Smooth muscle cell (in vitro differentiated cells): ENCODE measurements at regions not wholly inside any gene's neighbourhood (a gene's known extent, or its start where the extent isn't known, plus 50 kb on each side); places are given as distances from the start of the nearest gene placed in this dataset.

Source experiments
- DNase-seq: peaks from one replicate; lab custom pipeline; 2025; ENCODE audit not compliant: unreplicated experiment; lab: John Stamatoyannopoulos, UW
- H2AFZ ChIP-seq: fragments of 200-600 bp; sonication (generic); 2 replicates; pipeline ENCODE4 v1.6.0; 2016; ENCODE audit warnings: antibody characterized with exemption, low read depth, mild to moderate bottlenecking
- H3F3A ChIP-seq: fragments of 200-600 bp; sonication (generic); 2 replicates; pipeline ENCODE4 v1.6.0; 2017; ENCODE audit warnings: antibody characterized with exemption, low read depth
- H3K27ac ChIP-seq: fragments of 200-600 bp; sonication (generic); 2 replicates; pipeline ENCODE4 v1.5.1; 2016; ENCODE audit warnings: low read depth, mild to moderate bottlenecking
- H3K27me3 ChIP-seq: fragments of 200-600 bp; sonication (generic); 2 replicates; pipeline ENCODE4 v1.6.1; 2016; ENCODE audit warnings: low read depth, mild to moderate bottlenecking
- H3K36me3 ChIP-seq: fragments of 200-600 bp; sonication (generic); 2 replicates; pipeline ENCODE4 v1.5.1; 2016; ENCODE audit warnings: low read depth
- H3K4me1 ChIP-seq: fragments of 200-600 bp; sonication (generic); 2 replicates; pipeline ENCODE4 v1.5.1; 2016; ENCODE audit warnings: low read depth
- H3K4me2 ChIP-seq: fragments of 200-600 bp; sonication (generic); 2 replicates; pipeline ENCODE4 v1.6.0; 2016; ENCODE audit warnings: mild to moderate bottlenecking
- H3K4me3 ChIP-seq: fragments of 200-600 bp; sonication (generic); 2 replicates; pipeline ENCODE4 v1.5.1; 2016; ENCODE audit warnings: mild to moderate bottlenecking
- H3K79me2 ChIP-seq: fragments of 200-600 bp; sonication (generic); 2 replicates; pipeline ENCODE4 v1.6.0; 2016; ENCODE audit warnings: low read depth, mild to moderate bottlenecking
- H3K9ac ChIP-seq: fragments of 200-600 bp; sonication (generic); 2 replicates; pipeline ENCODE4 v1.6.0; 2016; ENCODE audit warnings: low read depth
- H3K9me3 ChIP-seq: fragments of 200-600 bp; sonication (generic); replicated peaks from 2 replicates; pipeline ENCODE4 v1.5.1; 2016; ENCODE audit warnings: low read depth
- H4K20me1 ChIP-seq: fragments of 200-600 bp; sonication (generic); 2 replicates; pipeline ENCODE4 v1.6.0; 2016; ENCODE audit warnings: low read depth
- CTCF ChIP-seq: fragments of 200-600 bp; sonication (generic); IDR thresholded peaks from 2 replicates; pipeline ENCODE4 v1.5.1; 2017; ENCODE audit warnings: borderline replicate concordance, mild to moderate bottlenecking, antibody characterized with exemption; ENCODE audit not compliant: insufficient read depth, poor library complexity, severe bottlenecking
- WGBS: methylation state at CpG from one replicate; pipeline ENCODE4 v1.1.7; 2016; ENCODE audit warnings: low lambda C conversion rate; 5-methylcytosine and 5-hydroxymethylcytosine counted together

GRCh38 chr3:30124435-30125370 is 481.7 kb upstream of the TGFBR2 start:
- 64% methylated on average over 2 of the region's 2 CpGs for WGBS
- no peak for TF ChIP-seq CTCF
- no peak overlapping the region for H3K9ac ChIP-seq
- H3K36me3 ChIP-seq = no peaks in the 10 kb centered on the region
- H4K20me1 ChIP-seq = no peaks in the 10 kb centered on the region
- no peak for DNase-seq
- H3K79me2 ChIP-seq = no peaks in the 10 kb centered on the region
- no peak overlapping the region for H3K4me2 ChIP-seq
- H3K4me3 ChIP-seq = no peak overlapping the region
- no peaks in the 10 kb centered on the region for H3K9me3 ChIP-seq
- no peak overlapping the region for H3K27ac ChIP-seq
- H3K4me1 ChIP-seq = peaks cover 7% of the 10 kb centered on the region
- no peak overlapping the region for H2AFZ ChIP-seq
- no peaks in the 10 kb centered on the region for H3K27me3 ChIP-seq
- H3F3A ChIP-seq = no peaks in the 10 kb centered on the region

GRCh38 chr3:30129765-30130164 is 476.6 kb upstream of the TGFBR2 start:
- Histone ChIP-seq H3K36me3 (no peaks in the 10 kb centered on the region), H3K4me1 (peaks cover 7% of the 10 kb centered on the region), H3K27me3 (no peaks in the 10 kb centered on the region), H3K4me2 (no peak overlapping the region), H3K27ac (no peak overlapping the region), H3K4me3 (no peak overlapping the region), H3K9ac (no peak overlapping the region), H2AFZ (no peak overlapping the region), H3F3A (no peaks in the 10 kb centered on the region), H3K79me2 (no peaks in the 10 kb centered on the region), H4K20me1 (no peaks in the 10 kb centered on the region), H3K9me3 (no peaks in the 10 kb centered on the region)
- no peak for DNase-seq
- WGBS = 75% methylated on average over 2 of the region's 2 CpGs
- TF ChIP-seq CTCF = no peak

- WGBS = 100% methylated on average over 1 of the region's 1 CpG
- DNase-seq = no peak
- TF ChIP-seq CTCF = no peak
These were observed 476.0 kb upstream of the TGFBR2 start for GRCh38 chr3:30130391-30130790.

More at GRCh38 chr3:30130391-30130790, 476.0 kb upstream of the TGFBR2 start:
- no peak overlapping the region for H3K9ac ChIP-seq
- H4K20me1 ChIP-seq = no peaks in the 10 kb centered on the region
- H3F3A ChIP-seq = no peaks in the 10 kb centered on the region
- H3K9me3 ChIP-seq = no peaks in the 10 kb centered on the region
- H3K4me2 ChIP-seq = no peak overlapping the region
- H3K27me3 ChIP-seq = no peaks in the 10 kb centered on the region
- H3K36me3 ChIP-seq = no peaks in the 10 kb centered on the region
- peaks cover under 1% of the 10 kb centered on the region for H3K4me1 ChIP-seq
- H3K27ac ChIP-seq = no peak overlapping the region
- no peaks in the 10 kb centered on the region for H3K79me2 ChIP-seq
- no peak overlapping the region for H2AFZ ChIP-seq
- no peak overlapping the region for H3K4me3 ChIP-seq
